K562 (cell line): ENCODE measurements at regions not wholly inside any gene's neighbourhood (a gene's known extent, or its start where the extent isn't known, plus 50 kb on each side); places are given as distances from the start of the nearest gene placed in this dataset.

Experiments used
- ATAC-seq: fragments of 200-7000 bp; cut with Tn5 transposase; 3 replicates; pipeline ENCODE4 v1.9.1; 2020; ENCODE audit warnings: moderate library complexity
- BruUV-seq: library from RNA; stranded (reverse); fragments of 400-500 nt; replicated peaks from 2 replicates; lab custom pipeline; 2021; lab: Mats Ljungman, UMichigan
- CTCF ChIA-PET: fragments of 300-600 bp; formaldehyde crosslinking; extraction: SDS; loops from one replicate; lab custom pipeline; 2021; ENCODE audit warnings: low intra/inter-chr PET ratio; lab: Yijun Ruan, JAX
- POLR2A ChIA-PET: fragments of 300-600, 350-650 bp; sonication (Branson Sonifier 250); formaldehyde crosslinking; extraction: SDS; loops from one replicate; lab custom pipeline; 2021; ENCODE audit warnings: antibody characterized with exemption, inconsistent platforms; lab: Yijun Ruan, JAX
- DNase-seq, 4 experiments: peaks; one replicate each; pipeline versions ENCODE4 v3.0.0 to v3.0.0-alpha.2; 2011 to 2018; ENCODE audit warnings: low spot score in 3 of 4, mixed read lengths in 3 of 4; ENCODE audit errors: extremely low read depth in 1 of 4
- FAIRE-seq: peaks from 2 replicates; lab custom pipeline; 2011; peaks lifted over from hg19 to GRCh38; lab: Jason Lieb, UNC
- H2AFZ ChIP-seq: 2 replicates; pipeline ENCODE4 v1.6.0; 2011; ENCODE audit warnings: low read depth, low read length, control low read depth, inconsistent platforms
- H3K27ac ChIP-seq: fragments of 200-600 bp; 3 replicates; pipeline ENCODE4 v1.8.0; 2011; ENCODE audit warnings: low read depth, mild to moderate bottlenecking, control low read depth, inconsistent platforms, low read length, moderate library complexity, mixed read lengths; ENCODE audit errors: extremely low read depth
- H3K27me3 ChIP-seq, 2 experiments: fragments of 300-600 bp in 1 of 2; 2 replicates in 1 of 2; 3 replicates in 1 of 2; pipeline versions ENCODE4 v1.6.0 to v1.8.0; 2011; ENCODE audit warnings: inconsistent platforms in 2 of 2, low read length in 2 of 2, mild to moderate bottlenecking in 1 of 2, mixed read lengths in 1 of 2, moderate library complexity in 1 of 2; ENCODE audit not compliant: control insufficient read depth in 2 of 2, insufficient read depth in 2 of 2
- H3K36me3 ChIP-seq: fragments of 300-600 bp; 3 replicates; pipeline ENCODE4 v1.8.0; 2011; ENCODE audit warnings: mild to moderate bottlenecking, low read length, inconsistent platforms; ENCODE audit not compliant: control insufficient read depth, insufficient read depth
- H3K4me1 ChIP-seq, 2 experiments: fragments of 200-600 bp in 1 of 2; replicated peaks in 1 of 2; 2 replicates in 1 of 2; 3 replicates in 1 of 2; pipeline versions ENCODE4 v1.5.1 to v1.8.0; 2011; ENCODE audit warnings: inconsistent platforms in 2 of 2, low read length in 2 of 2, mild to moderate bottlenecking in 1 of 2, mixed read lengths in 1 of 2, moderate library complexity in 1 of 2; ENCODE audit not compliant: control insufficient read depth in 2 of 2, insufficient read depth in 2 of 2
- H3K4me2 ChIP-seq: 2 replicates; pipeline ENCODE4 v1.6.1; 2011; ENCODE audit warnings: low read length, control low read depth, inconsistent platforms, mixed read lengths; ENCODE audit not compliant: insufficient read depth
- H3K4me3 ChIP-seq: fragments of 200-600 bp; sonication (generic), shearing (Covaris generic); 2 replicates; pipeline ENCODE4 v1.5.1; 2016; ENCODE audit warnings: control low read depth, inconsistent platforms
- H3K79me2 ChIP-seq: fragments of 200-600 bp; 3 replicates; pipeline ENCODE4 v1.8.0; 2011; ENCODE audit warnings: low read length, inconsistent platforms; ENCODE audit not compliant: control insufficient read depth, insufficient read depth
- H3K9ac ChIP-seq, 2 experiments: 2 replicates each; pipeline versions ENCODE4 v1.6.0 to v1.6.1; 2011; ENCODE audit warnings: low read depth in 2 of 2, low read length in 2 of 2, control low read depth in 1 of 2, inconsistent platforms in 1 of 2, mild to moderate bottlenecking in 1 of 2, mixed read lengths in 1 of 2; ENCODE audit not compliant: insufficient read depth in 1 of 2
- H3K9me1 ChIP-seq: one replicate; pipeline ENCODE4 v1.6.0; 2011; ENCODE audit warnings: inconsistent platforms, mild to moderate bottlenecking, low read length, moderate library complexity; ENCODE audit not compliant: control insufficient read depth, insufficient read depth
- H3K9me3 ChIP-seq: replicated peaks from 2 replicates; pipeline ENCODE4 v1.5.1; 2011; ENCODE audit warnings: low read depth, low read length, inconsistent platforms; ENCODE audit not compliant: control insufficient read depth, insufficient read depth
- H4K20me1 ChIP-seq: replicated peaks from 2 replicates; pipeline ENCODE4 v1.6.1; 2011; ENCODE audit warnings: low read length, inconsistent platforms, mixed read lengths; ENCODE audit not compliant: control insufficient read depth, insufficient read depth
- CEBPG ChIP-seq, 3 experiments: fragments of 200-800 bp in 1 of 3; sonication (Bioruptor generic) in 1 of 3; sonication (generic) in 1 of 3; formaldehyde crosslinking in 1 of 3; IDR thresholded peaks in 2 of 3; conservative IDR thresholded peaks in 1 of 3; 2 replicates each; pipeline versions ENCODE4 v1.6.1 to v1.8.0; 2016 to 2022; ENCODE audit warnings: missing compliant biosample characterization in 2 of 3, missing genetic modification characterization in 2 of 3, mild to moderate bottlenecking in 1 of 3, missing genetic modification reagents in 1 of 3
- HSF4 ChIP-seq: fragments of 250-450 bp; sonication (Bioruptor Pico); IDR thresholded peaks from 2 replicates; pipeline ENCODE4 v2.1.2; 2022; ENCODE audit warnings: mild to moderate bottlenecking, moderate library complexity, borderline replicate concordance
- KLF1 ChIP-seq: fragments of 450-650 bp; IDR thresholded peaks from 2 replicates; pipeline ENCODE4 v1.6.1; 2016; ENCODE audit warnings: missing genetic modification characterization, missing compliant biosample characterization
- NFE2 ChIP-seq: IDR thresholded peaks from 2 replicates; pipeline ENCODE4 v1.6.1; 2014; ENCODE audit warnings: antibody characterized with exemption, low read depth
- NFIC ChIP-seq: fragments of 450-650 bp; IDR thresholded peaks from 2 replicates; pipeline ENCODE4 v1.6.1; 2017; ENCODE audit warnings: mild to moderate bottlenecking, inconsistent platforms
- RFX5 ChIP-seq: IDR thresholded peaks from 2 replicates; pipeline ENCODE4 v1.6.1; 2011; ENCODE audit warnings: low read depth, mild to moderate bottlenecking, improper control_type of control experiment, low read length
- TSC22D4 ChIP-seq: fragments of 450-650 bp; IDR thresholded peaks from 2 replicates; pipeline ENCODE4 v1.6.1; 2016; ENCODE audit warnings: missing genetic modification characterization, missing biosample characterization, control low read depth
- ZNF224 ChIP-seq: sonication (generic); formaldehyde crosslinking; IDR thresholded peaks from 2 replicates; pipeline ENCODE4 v1.8.0; 2022; ENCODE audit warnings: mild to moderate bottlenecking, missing genetic modification reagents
- ZNF41 ChIP-seq: fragments of 250-450 bp; sonication (Bioruptor Pico); conservative IDR thresholded peaks from 2 replicates; pipeline ENCODE4 v1.4.0; 2020; ENCODE audit warnings: mild to moderate bottlenecking
- ZNF785 ChIP-seq: fragments of 250-450 bp; sonication (Bioruptor Pico); IDR thresholded peaks from 2 replicates; pipeline ENCODE4 v1.4.0; 2020; ENCODE audit warnings: mild to moderate bottlenecking
- ZNF79 ChIP-seq: fragments of 250-450 bp; sonication (Bioruptor Pico); IDR thresholded peaks from 2 replicates; pipeline ENCODE4 v1.4.0; 2020; ENCODE audit warnings: low read depth, mild to moderate bottlenecking, moderate library complexity
- WGBS: fragments of 100-300 bp; shearing (Covaris generic); methylation state at CpG from one replicate; pipeline ENCODE4 v1.1.6; 2016; ENCODE audit warnings: low coverage, mixed read lengths; ENCODE audit not compliant: insufficient coverage; ENCODE audit errors: missing lambda C conversion rate; 5-methylcytosine and 5-hydroxymethylcytosine counted together
- in situ Hi-C: fragments of 300-500 bp; cut with MboI; formaldehyde crosslinking; loops from 4 replicates; pipeline ENCODE4 v1.15.0; 2018; ENCODE audit warnings: inconsistent platforms, mixed read lengths
- intact Hi-C: fragments of 100-400 bp; cut with micrococcal nuclease; formaldehyde crosslinking; loops from 2 replicates; pipeline ENCODE4 v1.14.2; 2022
- TF ChIP-seq, protein P1 (sequence below): sonication (generic); formaldehyde crosslinking; IDR thresholded peaks from 2 replicates; pipeline ENCODE4 v1.9.0; 2022; ENCODE audit warnings: mild to moderate bottlenecking, missing genetic modification reagents
- TF ChIP-seq, protein P2 (sequence below): fragments of 450-650 bp; formaldehyde crosslinking; IDR thresholded peaks from 2 replicates; pipeline ENCODE4 v1.4.0; 2022; ENCODE audit warnings: missing genetic modification characterization

DNA sequence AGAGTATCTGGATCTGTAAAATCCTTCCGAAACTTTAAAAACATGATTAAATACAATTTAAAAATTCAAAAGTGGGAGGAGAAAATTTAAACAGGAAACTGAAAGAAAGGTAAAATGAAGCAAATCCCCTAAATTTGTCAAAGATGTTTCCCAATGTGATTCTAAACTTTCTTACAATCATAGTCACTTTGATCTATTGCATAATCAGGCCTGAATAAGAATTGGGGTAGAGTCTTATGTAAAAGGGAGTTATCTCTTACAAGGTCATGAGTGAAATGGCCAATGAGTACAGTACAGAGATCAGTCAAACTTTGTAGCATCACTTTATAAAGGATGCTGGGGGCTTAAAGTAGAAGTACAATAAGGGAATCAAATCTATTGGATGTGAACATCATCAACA lies 1657.7 kb upstream of the CELF4 start:
- WGBS: 5% methylated on average over 1 of the region's 1 CpG
- CTCF ChIA-PET: no interaction called here
- DNase-seq (no peak), ATAC-seq (no peak), FAIRE-seq (no peak)
- TF ChIP-seq HSF4: no peak
- TF ChIP-seq CEBPG (CRISPR knock-in tag; IDR thresholded peaks at IDR 0.05): no peak
- peak in 1 of 2 experiments; percentile 63; a peak in 2 of 4 replicates for TF ChIP-seq CEBPG (tag; conservative IDR thresholded peaks at IDR 0.05 in 1 of 2, IDR thresholded peaks at IDR 0.05 in 1 of 2)
- no peaks in the 10 kb centered on the region for H3K36me3 ChIP-seq
- H4K20me1 ChIP-seq: no peaks in the 10 kb centered on the region
- H3K9ac ChIP-seq: no peak overlapping the region
- H3K27ac ChIP-seq: no peak overlapping the region
- no peak overlapping the region for H3K4me3 ChIP-seq
- H3K9me3 ChIP-seq: no peaks in the 10 kb centered on the region
- in situ Hi-C loops: no loop called here
- no peaks in the 10 kb centered on the region for H3K27me3 ChIP-seq
- no TSS peak for BruUV-seq
- no peaks in the 10 kb centered on the region for H3K9me1 ChIP-seq
- H3K79me2 ChIP-seq: no peaks in the 10 kb centered on the region
- POLR2A ChIA-PET: interaction anchor here (0.7 kb wide), 1 partner anchor 276 kb away, joined by 3 read pairs; no protein-coding TSS in a partner anchor
- intact Hi-C loops: no loop called here
- H3K4me1 ChIP-seq: no peaks in the 10 kb centered on the region
- H2AFZ ChIP-seq: no peak overlapping the region
- no peak overlapping the region for H3K4me2 ChIP-seq

DNA sequence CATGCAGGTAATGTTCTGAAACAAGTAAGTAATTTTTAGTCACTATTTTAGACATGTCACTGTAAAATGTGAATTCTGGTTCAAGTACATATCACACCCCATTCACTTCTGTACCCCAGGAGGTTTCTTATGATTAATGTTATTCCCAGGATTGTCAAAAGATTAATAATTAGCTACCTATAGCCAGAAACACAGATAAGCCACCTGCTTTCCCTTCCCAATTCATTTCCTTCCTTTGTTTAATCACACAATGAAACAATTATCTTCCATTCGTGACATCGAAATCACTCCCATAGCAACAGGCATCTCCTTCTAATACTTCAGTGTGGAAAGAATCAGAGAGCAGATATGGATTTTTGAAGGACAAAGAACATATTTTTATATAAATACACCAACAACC lies 1650.3 kb upstream of the CELF4 start:
- no peak for TF ChIP-seq RFX5
- no peak for TF ChIP-seq ZNF224
- no peak for TF ChIP-seq NFE2
- no peak for TF ChIP-seq ZNF79 (CRISPR knock-in tag)
- no peak for TF ChIP-seq TSC22D4 (tag)
- TF ChIP-seq ZNF41 (CRISPR knock-in tag): no peak
- no peak for TF ChIP-seq NFIC
- TF ChIP-seq, protein P1, sequence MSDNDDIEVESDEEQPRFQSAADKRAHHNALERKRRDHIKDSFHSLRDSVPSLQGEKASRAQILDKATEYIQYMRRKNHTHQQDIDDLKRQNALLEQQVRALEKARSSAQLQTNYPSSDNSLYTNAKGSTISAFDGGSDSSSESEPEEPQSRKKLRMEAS: no peak
- TF ChIP-seq ZNF785 (CRISPR knock-in tag): no peak
- no peak for TF ChIP-seq KLF1 (tag)
- TF ChIP-seq, protein P2, sequence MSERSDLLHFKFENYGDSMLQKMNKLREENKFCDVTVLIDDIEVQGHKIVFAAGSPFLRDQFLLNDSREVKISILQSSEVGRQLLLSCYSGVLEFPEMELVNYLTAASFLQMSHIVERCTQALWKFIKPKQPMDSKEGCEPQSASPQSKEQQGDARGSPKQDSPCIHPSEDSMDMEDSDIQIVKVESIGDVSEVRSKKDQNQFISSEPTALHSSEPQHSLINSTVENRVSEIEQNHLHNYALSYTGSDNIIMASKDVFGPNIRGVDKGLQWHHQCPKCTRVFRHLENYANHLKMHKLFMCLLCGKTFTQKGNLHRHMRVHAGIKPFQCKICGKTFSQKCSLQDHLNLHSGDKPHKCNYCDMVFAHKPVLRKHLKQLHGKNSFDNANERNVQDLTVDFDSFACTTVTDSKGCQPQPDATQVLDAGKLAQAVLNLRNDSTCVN: no peak
- ChIA-PET CTCF (no interaction called here), POLR2A (no interaction called here)
- BruUV-seq: no TSS peak
- H3K4me1 ChIP-seq: no peaks in the 10 kb centered on the region
- 4% methylated on average over 2 of the region's 2 CpGs for WGBS
- H3K4me2 ChIP-seq: no peak overlapping the region
- H2AFZ ChIP-seq: no peak overlapping the region
- H3K79me2 ChIP-seq: no peaks in the 10 kb centered on the region
- intact Hi-C loops: no loop called here
- H3K9me1 ChIP-seq: no peaks in the 10 kb centered on the region
- H3K27ac ChIP-seq: no peak overlapping the region
- no peaks in the 10 kb centered on the region for H4K20me1 ChIP-seq
- no peak overlapping the region for H3K9ac ChIP-seq
- ATAC-seq: no peak
- no peak for FAIRE-seq
- in situ Hi-C loops: no loop called here
- H3K9me3 ChIP-seq: peaks cover 3% of the 10 kb centered on the region; the same call in 1 of the 2 replicates
- no peaks in the 10 kb centered on the region for H3K36me3 ChIP-seq
- no peaks in the 10 kb centered on the region for H3K27me3 ChIP-seq
- no peak for DNase-seq
- H3K4me3 ChIP-seq: no peak overlapping the region
